Globus pallidus (tissue), 1 donor: ENCODE measurements at regions not wholly inside any gene's neighbourhood (a gene's known extent, or its start where the extent isn't known, plus 50 kb on each side); places are given as distances from the start of the nearest gene placed in this dataset.

ENCODE experiments used
- DNase-seq: peaks from one replicate; pipeline ENCODE4 v3.0.0-alpha.2; 2015; ENCODE audit warnings: low spot score

DNA sequence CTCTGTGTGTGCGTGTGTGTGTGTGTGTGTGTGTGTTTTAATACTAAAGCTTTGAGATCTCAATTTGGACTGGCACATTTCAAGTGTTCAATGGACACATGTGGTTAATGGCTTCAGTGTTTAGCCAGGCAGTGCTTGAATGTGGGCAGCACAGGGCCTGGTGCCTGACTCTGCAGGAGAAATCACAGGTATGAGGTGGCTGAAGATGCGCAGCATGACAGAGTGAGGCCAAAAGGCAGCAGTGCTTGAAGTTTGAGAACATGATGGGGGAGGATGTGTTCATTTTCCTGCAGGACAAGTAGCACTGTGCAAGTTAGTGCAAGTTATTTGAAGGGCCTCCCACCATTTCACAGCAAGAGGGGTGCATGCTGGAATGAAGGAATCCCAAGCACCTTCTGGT is 620.5 kb upstream of the TBL1XR1 start:
- no peak for DNase-seq

DNA sequence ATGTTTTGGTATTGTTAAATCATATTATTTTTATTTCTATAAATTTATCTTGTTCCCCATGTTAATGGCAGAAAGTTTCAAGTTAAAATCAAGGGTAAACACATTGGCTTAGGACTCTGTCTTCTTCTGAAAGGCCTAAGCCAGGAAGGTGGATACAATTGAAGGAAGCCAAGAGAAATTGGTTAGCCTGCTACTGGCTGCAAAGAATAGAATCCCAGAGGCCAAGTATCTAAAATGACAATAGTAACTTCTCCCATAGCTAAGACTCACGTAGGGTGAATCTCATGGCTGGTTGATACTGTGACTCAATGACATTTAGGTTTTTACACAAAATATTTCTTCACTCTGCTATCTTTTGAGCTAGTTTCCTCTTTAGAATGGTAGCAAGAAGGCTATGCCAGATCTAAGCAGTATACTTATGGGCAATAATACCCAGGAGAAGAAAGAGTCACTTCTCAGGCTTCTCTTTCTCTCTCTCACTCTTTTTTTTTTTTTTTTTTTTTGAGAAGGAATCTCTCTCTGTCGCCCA is 621.5 kb upstream of the TBL1XR1 start:
- no peak for DNase-seq

- DNase-seq: no peak
Measured at GRCh38 chr3:177820683-177821316, 623.5 kb upstream of the TBL1XR1 start.

GRCh38 chr3:177822681-177823096 is 625.4 kb upstream of the TBL1XR1 start:
- DNase-seq: no peak

- DNase-seq: no peak
Measured at GRCh38 chr3:177823701-177824189, 626.5 kb upstream of the TBL1XR1 start.

DNA sequence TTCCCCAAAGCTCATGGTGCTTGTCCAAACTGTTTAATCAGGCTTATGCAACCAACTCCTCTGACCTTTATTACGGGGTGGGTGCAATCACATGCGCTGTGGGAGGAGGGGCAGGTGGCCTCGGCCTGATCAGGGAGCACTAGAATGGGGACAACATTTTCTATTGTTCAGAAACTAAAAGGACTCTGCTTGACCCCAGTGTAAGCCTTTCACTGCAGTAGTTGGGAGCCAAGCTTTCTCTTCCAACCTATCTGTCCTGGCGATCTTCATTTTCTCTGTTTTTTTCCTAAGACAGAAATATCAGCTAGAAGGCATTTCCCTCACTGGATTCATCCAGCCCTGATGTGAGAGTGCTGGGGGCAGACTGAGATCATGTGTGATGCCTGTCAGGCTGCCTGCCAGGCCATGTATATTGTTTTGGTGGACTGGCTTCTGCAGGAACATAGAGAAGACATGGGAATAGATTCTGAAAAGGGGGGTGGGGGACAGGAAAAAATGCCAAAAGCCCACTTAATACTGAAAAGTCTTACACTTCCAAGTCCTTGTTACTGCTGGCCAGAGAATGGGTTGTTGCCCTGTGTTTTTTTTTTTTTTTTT is 627.0 kb upstream of the TBL1XR1 start:
- no peak for DNase-seq

DNA sequence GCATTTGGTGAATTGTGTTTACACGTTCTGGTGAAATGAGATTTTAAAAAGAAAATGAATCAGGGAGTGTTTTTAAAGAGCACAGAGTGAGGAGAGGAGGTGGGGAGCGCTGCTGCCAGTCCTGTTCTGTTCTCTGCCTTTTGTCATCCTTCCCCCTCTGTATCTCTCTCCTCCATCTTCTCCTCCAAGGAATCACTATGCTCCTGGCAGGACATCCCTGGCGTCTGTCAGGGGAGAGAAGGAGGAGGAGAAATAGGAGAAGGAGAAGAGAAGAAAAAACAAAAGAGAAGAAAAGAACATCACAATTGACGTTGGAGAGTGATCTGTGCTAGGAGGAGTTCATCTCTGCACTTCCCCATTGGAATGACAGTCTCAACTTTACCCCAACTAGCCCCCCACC is 627.6 kb upstream of the TBL1XR1 start:
- no peak for DNase-seq

- DNase-seq: no peak
Measured at GRCh38 chr3:177826253-177826652, 629.0 kb upstream of the TBL1XR1 start.

- DNase-seq: no peak
Measured at GRCh38 chr3:177827511-177828207, 630.4 kb upstream of the TBL1XR1 start.

GRCh38 chr3:177828208-177828565 is 630.9 kb upstream of the TBL1XR1 start:
- no peak for DNase-seq

DNA sequence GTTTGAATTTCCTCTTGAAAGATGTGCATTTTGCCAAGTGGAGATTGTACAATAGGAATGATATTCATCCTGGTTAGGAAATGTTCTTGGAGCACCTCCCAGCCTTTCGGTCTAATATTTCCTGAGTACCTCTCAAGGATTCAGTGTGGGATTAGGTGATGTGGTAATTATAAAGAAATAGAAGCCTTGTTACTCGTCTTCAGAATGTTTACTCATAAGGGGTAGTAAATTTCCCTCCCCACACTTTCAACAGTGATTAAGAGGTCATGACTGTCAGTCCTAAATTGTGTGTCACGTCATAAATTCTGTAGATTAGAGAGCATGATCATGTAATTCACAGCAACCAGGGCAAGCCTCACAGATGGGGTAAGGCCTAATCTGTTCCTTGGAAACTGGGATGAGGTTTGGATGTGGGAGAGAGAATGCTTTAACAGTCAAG is 633.1 kb upstream of the TBL1XR1 start:
- no peak for DNase-seq

GRCh38 chr3:177831361-177831760 is 634.1 kb upstream of the TBL1XR1 start:
- DNase-seq: no peak

DNA sequence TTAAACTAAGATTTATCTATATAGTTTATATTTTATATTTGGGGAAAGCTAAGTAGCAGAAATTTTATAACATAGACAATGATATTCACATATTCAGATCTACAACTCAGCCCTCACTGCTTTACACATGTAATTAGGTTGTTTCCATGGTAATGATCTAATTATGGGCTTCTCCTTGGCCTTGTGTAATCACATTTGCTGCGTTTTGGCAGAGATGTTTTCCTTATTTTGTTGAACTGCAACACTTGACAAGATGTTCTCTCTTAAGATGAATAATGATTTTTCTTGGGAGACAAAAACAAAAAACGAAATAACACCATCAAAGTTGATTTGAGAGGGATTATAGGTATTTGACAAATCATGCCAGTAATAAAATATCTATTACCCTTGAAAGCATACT is 635.6 kb upstream of the TBL1XR1 start:
- DNase-seq: no peak

DNA sequence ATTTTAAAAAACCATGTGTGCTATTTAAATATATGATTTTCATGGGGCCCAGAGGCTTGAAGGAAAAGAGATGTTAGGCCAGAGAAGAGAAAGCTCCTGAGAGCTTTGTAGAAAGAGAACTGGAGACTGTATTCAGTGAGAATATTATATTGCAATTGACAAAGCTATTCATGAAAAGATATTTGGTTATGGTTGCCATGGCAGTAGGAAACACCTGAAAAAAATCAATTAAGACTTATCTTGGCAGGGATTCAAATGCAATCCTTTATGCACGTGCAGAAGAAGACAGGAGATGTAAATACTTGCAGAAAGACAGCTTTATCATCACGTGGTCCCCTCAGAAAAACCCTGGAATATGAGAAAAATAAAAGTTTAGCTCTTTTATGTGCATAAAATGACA is 636.0 kb upstream of the TBL1XR1 start:
- no peak for DNase-seq

GRCh38 chr3:177835008-177835407 is 637.7 kb upstream of the TBL1XR1 start:
- DNase-seq: no peak

- DNase-seq: no peak
Measured at GRCh38 chr3:177835917-177836316, 638.6 kb upstream of the TBL1XR1 start.

GRCh38 chr3:177836671-177837070 is 639.4 kb upstream of the TBL1XR1 start:
- no peak for DNase-seq

GRCh38 chr3:177837951-177838655 is 640.8 kb upstream of the TBL1XR1 start:
- DNase-seq: no peak

GRCh38 chr3:177838766-177839350 is 641.6 kb upstream of the TBL1XR1 start:
- DNase-seq: no peak

DNA sequence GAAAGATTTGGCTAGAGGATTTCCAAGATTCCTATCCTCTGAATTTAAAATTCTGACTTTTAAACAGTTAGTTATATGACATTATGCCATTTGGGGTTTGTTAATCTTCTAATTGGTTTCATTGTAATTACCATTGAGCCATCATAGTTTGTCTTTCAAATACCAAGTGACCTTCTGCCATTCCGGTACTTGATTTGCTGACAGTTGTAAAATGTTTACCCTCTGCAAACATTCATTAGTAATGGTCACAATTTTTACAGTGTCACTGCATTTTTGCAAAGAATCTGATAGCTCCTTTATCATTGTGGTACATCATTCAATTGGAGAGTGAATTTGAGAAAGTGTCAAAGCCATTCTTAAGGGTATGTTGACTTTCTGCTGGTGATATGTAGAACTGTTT is 645.0 kb upstream of the TBL1XR1 start:
- DNase-seq: no peak

DNA sequence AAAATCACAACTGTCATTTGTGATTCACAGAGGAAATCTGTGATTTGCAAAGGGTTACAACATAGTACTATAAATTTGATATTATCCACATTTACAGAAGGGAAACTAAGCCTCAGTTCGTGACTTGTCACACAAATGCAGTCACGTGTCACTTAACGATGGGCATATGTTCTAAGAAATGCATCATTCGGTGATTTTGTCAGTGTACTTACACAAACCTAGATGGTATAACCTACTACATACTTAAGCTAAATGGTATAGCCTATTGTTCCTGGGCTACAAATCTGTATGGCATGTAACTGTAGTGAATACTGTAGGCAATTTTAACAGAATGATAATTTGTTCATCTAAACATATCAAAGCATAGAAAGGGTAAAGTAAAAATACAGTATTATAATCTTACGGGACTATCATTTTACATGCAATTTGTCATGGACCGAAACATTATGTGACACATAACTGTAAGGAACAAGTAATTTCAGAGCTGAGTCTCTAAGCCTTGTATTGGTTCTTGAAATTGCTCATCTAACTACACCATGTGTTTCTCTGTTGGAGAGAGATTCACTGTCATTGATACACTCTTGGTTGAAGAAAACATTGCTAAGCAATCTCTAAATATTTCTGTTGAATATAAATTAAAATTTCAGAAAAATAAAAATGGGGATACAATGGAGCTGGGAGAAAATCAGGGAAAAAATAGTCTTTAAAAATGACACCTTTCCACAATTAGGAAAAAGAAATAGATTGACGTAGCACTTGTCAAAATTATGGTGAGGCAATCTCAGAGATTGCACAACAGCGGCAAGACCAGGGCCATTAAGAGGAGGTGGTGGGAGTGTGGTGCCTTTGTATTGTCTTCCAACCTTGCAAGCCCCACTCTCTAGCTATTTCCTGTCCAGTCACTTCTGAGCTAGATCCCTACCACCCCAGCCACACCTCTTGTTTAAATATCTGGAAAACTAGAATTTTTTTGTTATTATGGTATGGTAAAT is 645.8 kb upstream of the TBL1XR1 start:
- DNase-seq: no peak
